Mesothelial cell of epicardium (in vitro differentiated cells): ENCODE measurements at regions not wholly inside any gene's neighbourhood (a gene's known extent, or its start where the extent isn't known, plus 50 kb on each side); places are given as distances from the start of the nearest gene placed in this dataset.
"Not testable (repeated sequence)": the region's sequence is repeated elsewhere in the genome, so short reads cannot be mapped to it uniquely, and the experiment has no call there.

Experiments
- DNase-seq, 2 experiments: peaks; one replicate each; pipeline ENCODE4 v3.0.0; 2021; ENCODE audit warnings: low spot score in 2 of 2; ENCODE audit not compliant: unreplicated experiment in 2 of 2
- H3K27ac Mint-ChIP-seq: 2 replicates; pipeline ENCODE4 v1.8.0; 2021; ENCODE audit warnings: mixed read lengths
- H3K27me3 Mint-ChIP-seq: 2 replicates; pipeline ENCODE4 v1.8.0; 2021; ENCODE audit warnings: low read depth, mixed read lengths
- H3K36me3 Mint-ChIP-seq: 2 replicates; pipeline ENCODE4 v1.8.0; 2021; ENCODE audit warnings: mixed read lengths
- H3K4me1 Mint-ChIP-seq: 2 replicates; pipeline ENCODE4 v1.8.0; 2021; ENCODE audit warnings: mixed read lengths
- H3K4me3 Mint-ChIP-seq: 2 replicates; pipeline ENCODE4 v1.8.0; 2021; ENCODE audit warnings: mild to moderate bottlenecking, moderate library complexity, mixed read lengths
- H3K9me3 Mint-ChIP-seq: 2 replicates; pipeline ENCODE4 v1.8.0; 2021; ENCODE audit warnings: mixed read lengths

DNA sequence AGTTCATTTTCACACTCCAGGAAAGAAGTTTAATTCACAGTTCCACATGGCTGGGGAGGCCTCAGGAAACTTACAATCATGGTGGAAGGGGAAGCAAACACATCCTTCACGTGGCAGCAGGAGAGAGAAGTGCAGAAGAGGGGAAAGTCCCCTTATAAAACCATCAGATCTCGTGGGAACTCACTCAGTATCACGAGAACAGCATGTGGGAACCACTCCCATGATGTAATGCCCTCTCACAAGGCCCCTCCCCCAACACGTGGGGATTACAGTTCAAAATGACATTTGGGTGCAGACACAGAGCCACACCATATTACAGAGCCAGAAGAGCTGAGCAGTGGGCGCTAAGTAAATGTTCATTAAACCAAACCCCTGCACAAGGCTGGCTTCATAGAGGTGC, 126.0 kb downstream of the POTEH start:
- H3K27me3 Mint-ChIP-seq, H3K9me3 Mint-ChIP-seq, DNase-seq, H3K27ac Mint-ChIP-seq, H3K4me3 Mint-ChIP-seq, H3K36me3 Mint-ChIP-seq, H3K4me1 Mint-ChIP-seq: not testable (repeated sequence)

GRCh38 chr22:15816470-15816869, 126.6 kb downstream of the POTEH start:
- not testable (repeated sequence) for H3K36me3 Mint-ChIP-seq, H3K27me3 Mint-ChIP-seq, H3K27ac Mint-ChIP-seq, H3K4me3 Mint-ChIP-seq, H3K4me1 Mint-ChIP-seq, H3K9me3 Mint-ChIP-seq, DNase-seq

- not testable (repeated sequence) for H3K4me3 Mint-ChIP-seq, H3K4me1 Mint-ChIP-seq, H3K9me3 Mint-ChIP-seq
Measured at GRCh38 chr22:15817264-15817663, 127.4 kb downstream of the POTEH start.

GRCh38 chr22:15819886-15820285, 130.1 kb downstream of the POTEH start:
- H3K4me1 Mint-ChIP-seq, H3K36me3 Mint-ChIP-seq, H3K9me3 Mint-ChIP-seq, H3K4me3 Mint-ChIP-seq, H3K27ac Mint-ChIP-seq, DNase-seq, H3K27me3 Mint-ChIP-seq: not testable (repeated sequence)

More at GRCh38 chr22:15817264-15817663, 127.4 kb downstream of the POTEH start:
- not testable (repeated sequence) for DNase-seq, H3K27me3 Mint-ChIP-seq, H3K27ac Mint-ChIP-seq, H3K36me3 Mint-ChIP-seq

GRCh38 chr22:15821088-15821487, 131.3 kb downstream of the POTEH start:
- not testable (repeated sequence) for H3K4me1 Mint-ChIP-seq, H3K36me3 Mint-ChIP-seq, H3K4me3 Mint-ChIP-seq, H3K9me3 Mint-ChIP-seq, H3K27ac Mint-ChIP-seq, DNase-seq, H3K27me3 Mint-ChIP-seq

GRCh38 chr22:15822001-15822400, 132.2 kb downstream of the POTEH start:
- not testable (repeated sequence) for DNase-seq, H3K27me3 Mint-ChIP-seq, H3K27ac Mint-ChIP-seq, H3K9me3 Mint-ChIP-seq, H3K36me3 Mint-ChIP-seq, H3K4me3 Mint-ChIP-seq, H3K4me1 Mint-ChIP-seq

GRCh38 chr22:15823178-15823577, 133.4 kb downstream of the POTEH start:
- DNase-seq, H3K27me3 Mint-ChIP-seq, H3K9me3 Mint-ChIP-seq, H3K36me3 Mint-ChIP-seq, H3K27ac Mint-ChIP-seq, H3K4me1 Mint-ChIP-seq, H3K4me3 Mint-ChIP-seq: not testable (repeated sequence)

GRCh38 chr22:15832235-15832634, 142.4 kb downstream of the POTEH start:
- not testable (repeated sequence) for H3K4me3 Mint-ChIP-seq, H3K36me3 Mint-ChIP-seq, H3K9me3 Mint-ChIP-seq, DNase-seq, H3K4me1 Mint-ChIP-seq, H3K27me3 Mint-ChIP-seq, H3K27ac Mint-ChIP-seq

GRCh38 chr22:15835729-15836128, 145.9 kb downstream of the POTEH start:
- not testable (repeated sequence) for H3K36me3 Mint-ChIP-seq, H3K9me3 Mint-ChIP-seq, H3K4me1 Mint-ChIP-seq, DNase-seq, H3K27me3 Mint-ChIP-seq, H3K27ac Mint-ChIP-seq, H3K4me3 Mint-ChIP-seq

GRCh38 chr22:15849772-15850171, 159.9 kb downstream of the POTEH start:
- H3K27me3 Mint-ChIP-seq, H3K27ac Mint-ChIP-seq, H3K4me3 Mint-ChIP-seq, H3K9me3 Mint-ChIP-seq, H3K4me1 Mint-ChIP-seq, DNase-seq, H3K36me3 Mint-ChIP-seq: not testable (repeated sequence)

- not testable (repeated sequence) for H3K9me3 Mint-ChIP-seq, H3K4me3 Mint-ChIP-seq, H3K27me3 Mint-ChIP-seq, H3K4me1 Mint-ChIP-seq, H3K36me3 Mint-ChIP-seq, DNase-seq, H3K27ac Mint-ChIP-seq
Measured at GRCh38 chr22:15853716-15854373, 164.0 kb downstream of the POTEH start.

- peak in 1 of 2 experiments; percentile 27 for DNase-seq
- not testable (repeated sequence) for H3K27ac Mint-ChIP-seq, H3K27me3 Mint-ChIP-seq, H3K4me1 Mint-ChIP-seq, H3K4me3 Mint-ChIP-seq, H3K9me3 Mint-ChIP-seq, H3K36me3 Mint-ChIP-seq
Measured at GRCh38 chr22:15854421-15854820, 164.6 kb downstream of the POTEH start.

DNA sequence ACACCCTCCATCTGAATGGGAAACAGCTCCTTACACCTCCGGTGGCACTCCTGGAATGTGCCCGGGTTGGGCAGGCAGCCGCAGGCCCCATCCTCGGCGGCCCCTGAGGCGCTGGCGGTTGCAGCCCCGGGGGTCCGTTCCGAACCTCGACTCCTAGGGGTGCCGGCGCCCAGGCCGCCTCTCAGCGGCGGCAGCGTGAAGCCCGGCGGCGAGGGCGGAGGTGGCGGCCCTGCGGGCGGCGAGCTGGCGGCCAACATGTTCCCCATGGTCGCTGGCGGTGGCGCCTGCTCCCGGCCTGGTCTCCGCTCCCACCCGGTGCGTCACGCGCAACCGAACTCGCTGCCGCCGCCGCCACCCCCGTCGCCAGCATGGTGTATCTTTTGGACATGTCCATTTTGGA, 165.2 kb downstream of the POTEH start:
- H3K27me3 Mint-ChIP-seq, H3K9me3 Mint-ChIP-seq, H3K36me3 Mint-ChIP-seq, H3K27ac Mint-ChIP-seq, DNase-seq, H3K4me1 Mint-ChIP-seq, H3K4me3 Mint-ChIP-seq: not testable (repeated sequence)

GRCh38 chr22:15880926-15881325, 191.1 kb downstream of the POTEH start:
- H3K4me1 Mint-ChIP-seq, H3K27ac Mint-ChIP-seq, H3K36me3 Mint-ChIP-seq, DNase-seq, H3K4me3 Mint-ChIP-seq, H3K27me3 Mint-ChIP-seq, H3K9me3 Mint-ChIP-seq: not testable (repeated sequence)

GRCh38 chr22:15904326-15904725, 214.5 kb downstream of the POTEH start:
- H3K4me1 Mint-ChIP-seq, H3K36me3 Mint-ChIP-seq, DNase-seq, H3K27me3 Mint-ChIP-seq, H3K9me3 Mint-ChIP-seq, H3K4me3 Mint-ChIP-seq, H3K27ac Mint-ChIP-seq: not testable (repeated sequence)
